ENCODE measurements at regions not wholly inside any gene's neighbourhood (a gene's known extent, or its start where the extent isn't known, plus 50 kb on each side); places are given as distances from the start of the nearest gene placed in this dataset.

DNA sequence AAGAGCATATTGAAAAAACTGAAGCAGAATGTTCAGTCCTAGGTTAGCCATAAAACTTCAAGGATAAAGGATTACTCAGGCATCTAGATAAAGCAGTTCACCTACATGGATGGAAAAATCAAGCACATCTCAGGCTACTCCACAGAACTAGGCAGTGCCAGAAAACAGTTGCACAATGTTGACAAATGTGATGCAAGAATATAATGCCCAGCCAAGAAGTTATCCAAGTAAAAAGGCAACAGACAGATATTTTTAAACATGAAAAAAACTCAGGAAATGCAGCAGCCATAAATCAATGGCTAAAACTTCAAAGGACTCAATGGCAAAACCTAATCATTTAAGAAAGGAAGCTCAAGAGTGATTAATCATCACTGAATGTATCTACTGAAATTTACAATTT lies 456.0 kb upstream of the FAM241A start:
- TF ChIP-seq, protein P1, sequence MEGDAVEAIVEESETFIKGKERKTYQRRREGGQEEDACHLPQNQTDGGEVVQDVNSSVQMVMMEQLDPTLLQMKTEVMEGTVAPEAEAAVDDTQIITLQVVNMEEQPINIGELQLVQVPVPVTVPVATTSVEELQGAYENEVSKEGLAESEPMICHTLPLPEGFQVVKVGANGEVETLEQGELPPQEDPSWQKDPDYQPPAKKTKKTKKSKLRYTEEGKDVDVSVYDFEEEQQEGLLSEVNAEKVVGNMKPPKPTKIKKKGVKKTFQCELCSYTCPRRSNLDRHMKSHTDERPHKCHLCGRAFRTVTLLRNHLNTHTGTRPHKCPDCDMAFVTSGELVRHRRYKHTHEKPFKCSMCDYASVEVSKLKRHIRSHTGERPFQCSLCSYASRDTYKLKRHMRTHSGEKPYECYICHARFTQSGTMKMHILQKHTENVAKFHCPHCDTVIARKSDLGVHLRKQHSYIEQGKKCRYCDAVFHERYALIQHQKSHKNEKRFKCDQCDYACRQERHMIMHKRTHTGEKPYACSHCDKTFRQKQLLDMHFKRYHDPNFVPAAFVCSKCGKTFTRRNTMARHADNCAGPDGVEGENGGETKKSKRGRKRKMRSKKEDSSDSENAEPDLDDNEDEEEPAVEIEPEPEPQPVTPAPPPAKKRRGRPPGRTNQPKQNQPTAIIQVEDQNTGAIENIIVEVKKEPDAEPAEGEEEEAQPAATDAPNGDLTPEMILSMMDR (IDR thresholded peaks at IDR 0.05), result no peak
- TF ChIP-seq POLR2A (IDR thresholded peaks at IDR 0.05) (no peak), EP300 (IDR thresholded peaks at IDR 0.05) (no peak)
